A549 (cell line): ENCODE measurements at regions not wholly inside any gene's neighbourhood (a gene's known extent, or its start where the extent isn't known, plus 50 kb on each side); places are given as distances from the start of the nearest gene placed in this dataset.

Experiments
- CBX2 ChIP-seq: fragments of 200-600 bp; sonication (generic); IDR thresholded peaks from 2 replicates; pipeline ENCODE4 v1.6.1; 2016; ENCODE audit warnings: low read depth, mild to moderate bottlenecking, borderline replicate concordance
- CBX8 ChIP-seq: fragments of 200-600 bp; sonication (generic); IDR thresholded peaks from 2 replicates; pipeline ENCODE4 v1.6.1; 2016
- CHD4 ChIP-seq: fragments of 200-600 bp; sonication (generic); IDR thresholded peaks from 2 replicates; pipeline ENCODE4 v1.6.1; 2016; ENCODE audit warnings: antibody characterized with exemption, mild to moderate bottlenecking, borderline replicate concordance
- EP300 ChIP-seq, 2 experiments: fragments of >200 bp; sonication (Bioruptor Twin); formaldehyde crosslinking; IDR thresholded peaks; 2 replicates in 1 of 2; 3 replicates in 1 of 2; pipeline ENCODE4 v1.6.1; 2016 to 2017
- HDAC2 ChIP-seq: fragments of 200-600 bp; sonication (generic); IDR thresholded peaks from 2 replicates; pipeline ENCODE4 v1.6.1; 2016
- KDM1A ChIP-seq: fragments of 200-600 bp; sonication (generic); IDR thresholded peaks from 2 replicates; pipeline ENCODE4 v1.6.1; 2016; ENCODE audit warnings: low read depth, mild to moderate bottlenecking
- POLR2A ChIP-seq: IDR thresholded peaks from 2 replicates; pipeline ENCODE4 v1.6.1; 2012; ENCODE audit warnings: mild to moderate bottlenecking, low read length
- RAD21 ChIP-seq, 2 experiments: fragments of >200 bp in 1 of 2; sonication (Bioruptor Twin) in 1 of 2; formaldehyde crosslinking in 1 of 2; IDR thresholded peaks in 1 of 2; conservative IDR thresholded peaks in 1 of 2; 2 replicates in 1 of 2; 3 replicates in 1 of 2; pipeline ENCODE4 v1.6.1; 2012 to 2018; ENCODE audit warnings: inconsistent platforms in 1 of 2
- SMC3 ChIP-seq: fragments of >200 bp; sonication (Bioruptor Twin); formaldehyde crosslinking; IDR thresholded peaks from 3 replicates; pipeline ENCODE4 v1.6.1; 2018; ENCODE audit warnings: inconsistent platforms
- SREBF2 ChIP-seq: fragments of 450-650 bp; IDR thresholded peaks from 2 replicates; pipeline ENCODE4 v1.6.1; 2014; ENCODE audit warnings: mild to moderate bottlenecking, moderate library complexity
- ZC3H11A ChIP-seq: fragments of 450-650 bp; IDR thresholded peaks from 2 replicates; pipeline ENCODE4 v1.6.1; 2014; ENCODE audit warnings: antibody characterized with exemption, mild to moderate bottlenecking
- TF ChIP-seq, protein P1 (sequence below): fragments of >200 bp; sonication (Bioruptor Twin); formaldehyde crosslinking; IDR thresholded peaks from 3 replicates; pipeline ENCODE4 v1.5.1; 2016
- TF ChIP-seq, protein P2 (sequence below): fragments of 200-600 bp; sonication (generic); IDR thresholded peaks from 2 replicates; pipeline ENCODE4 v1.6.1; 2016; ENCODE audit warnings: antibody characterized with exemption, mild to moderate bottlenecking, moderate library complexity
- TF ChIP-seq, protein P3 (sequence below): fragments of 450-650 bp; IDR thresholded peaks from 2 replicates; pipeline ENCODE4 v1.6.1; 2014; ENCODE audit warnings: antibody characterized with exemption

- no peak for TF ChIP-seq KDM1A
- TF ChIP-seq EP300 (IDR thresholded peaks at IDR 0.05) = no peak
- TF ChIP-seq, protein P1, sequence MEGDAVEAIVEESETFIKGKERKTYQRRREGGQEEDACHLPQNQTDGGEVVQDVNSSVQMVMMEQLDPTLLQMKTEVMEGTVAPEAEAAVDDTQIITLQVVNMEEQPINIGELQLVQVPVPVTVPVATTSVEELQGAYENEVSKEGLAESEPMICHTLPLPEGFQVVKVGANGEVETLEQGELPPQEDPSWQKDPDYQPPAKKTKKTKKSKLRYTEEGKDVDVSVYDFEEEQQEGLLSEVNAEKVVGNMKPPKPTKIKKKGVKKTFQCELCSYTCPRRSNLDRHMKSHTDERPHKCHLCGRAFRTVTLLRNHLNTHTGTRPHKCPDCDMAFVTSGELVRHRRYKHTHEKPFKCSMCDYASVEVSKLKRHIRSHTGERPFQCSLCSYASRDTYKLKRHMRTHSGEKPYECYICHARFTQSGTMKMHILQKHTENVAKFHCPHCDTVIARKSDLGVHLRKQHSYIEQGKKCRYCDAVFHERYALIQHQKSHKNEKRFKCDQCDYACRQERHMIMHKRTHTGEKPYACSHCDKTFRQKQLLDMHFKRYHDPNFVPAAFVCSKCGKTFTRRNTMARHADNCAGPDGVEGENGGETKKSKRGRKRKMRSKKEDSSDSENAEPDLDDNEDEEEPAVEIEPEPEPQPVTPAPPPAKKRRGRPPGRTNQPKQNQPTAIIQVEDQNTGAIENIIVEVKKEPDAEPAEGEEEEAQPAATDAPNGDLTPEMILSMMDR = no peak
- no peak for TF ChIP-seq POLR2A
- TF ChIP-seq RAD21 (conservative IDR thresholded peaks at IDR 0.05 in 1 of 2, IDR thresholded peaks at IDR 0.05 in 1 of 2) = no peak
- no peak for TF ChIP-seq SMC3
- TF ChIP-seq, protein P2, sequence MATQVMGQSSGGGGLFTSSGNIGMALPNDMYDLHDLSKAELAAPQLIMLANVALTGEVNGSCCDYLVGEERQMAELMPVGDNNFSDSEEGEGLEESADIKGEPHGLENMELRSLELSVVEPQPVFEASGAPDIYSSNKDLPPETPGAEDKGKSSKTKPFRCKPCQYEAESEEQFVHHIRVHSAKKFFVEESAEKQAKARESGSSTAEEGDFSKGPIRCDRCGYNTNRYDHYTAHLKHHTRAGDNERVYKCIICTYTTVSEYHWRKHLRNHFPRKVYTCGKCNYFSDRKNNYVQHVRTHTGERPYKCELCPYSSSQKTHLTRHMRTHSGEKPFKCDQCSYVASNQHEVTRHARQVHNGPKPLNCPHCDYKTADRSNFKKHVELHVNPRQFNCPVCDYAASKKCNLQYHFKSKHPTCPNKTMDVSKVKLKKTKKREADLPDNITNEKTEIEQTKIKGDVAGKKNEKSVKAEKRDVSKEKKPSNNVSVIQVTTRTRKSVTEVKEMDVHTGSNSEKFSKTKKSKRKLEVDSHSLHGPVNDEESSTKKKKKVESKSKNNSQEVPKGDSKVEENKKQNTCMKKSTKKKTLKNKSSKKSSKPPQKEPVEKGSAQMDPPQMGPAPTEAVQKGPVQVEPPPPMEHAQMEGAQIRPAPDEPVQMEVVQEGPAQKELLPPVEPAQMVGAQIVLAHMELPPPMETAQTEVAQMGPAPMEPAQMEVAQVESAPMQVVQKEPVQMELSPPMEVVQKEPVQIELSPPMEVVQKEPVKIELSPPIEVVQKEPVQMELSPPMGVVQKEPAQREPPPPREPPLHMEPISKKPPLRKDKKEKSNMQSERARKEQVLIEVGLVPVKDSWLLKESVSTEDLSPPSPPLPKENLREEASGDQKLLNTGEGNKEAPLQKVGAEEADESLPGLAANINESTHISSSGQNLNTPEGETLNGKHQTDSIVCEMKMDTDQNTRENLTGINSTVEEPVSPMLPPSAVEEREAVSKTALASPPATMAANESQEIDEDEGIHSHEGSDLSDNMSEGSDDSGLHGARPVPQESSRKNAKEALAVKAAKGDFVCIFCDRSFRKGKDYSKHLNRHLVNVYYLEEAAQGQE = no peak
- TF ChIP-seq SREBF2 = no peak
- no peak for TF ChIP-seq CHD4
- TF ChIP-seq HDAC2 = no peak
- TF ChIP-seq CBX8 = no peak
- TF ChIP-seq ZC3H11A = no peak
- no peak for TF ChIP-seq CBX2
- TF ChIP-seq, protein P3, sequence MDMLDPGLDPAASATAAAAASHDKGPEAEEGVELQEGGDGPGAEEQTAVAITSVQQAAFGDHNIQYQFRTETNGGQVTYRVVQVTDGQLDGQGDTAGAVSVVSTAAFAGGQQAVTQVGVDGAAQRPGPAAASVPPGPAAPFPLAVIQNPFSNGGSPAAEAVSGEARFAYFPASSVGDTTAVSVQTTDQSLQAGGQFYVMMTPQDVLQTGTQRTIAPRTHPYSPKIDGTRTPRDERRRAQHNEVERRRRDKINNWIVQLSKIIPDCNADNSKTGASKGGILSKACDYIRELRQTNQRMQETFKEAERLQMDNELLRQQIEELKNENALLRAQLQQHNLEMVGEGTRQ = no peak
Observed at GRCh38 chr21:27561116-27561515, 594.2 kb upstream of the ADAMTS5 start.
